DND-41 (cell line): ENCODE measurements at regions not wholly inside any gene's neighbourhood (a gene's known extent, or its start where the extent isn't known, plus 50 kb on each side); places are given as distances from the start of the nearest gene placed in this dataset.

ENCODE experiments used
- CTCF ChIP-seq: IDR thresholded peaks from 2 replicates; pipeline ENCODE4 v1.5.1; 2012; ENCODE audit warnings: borderline replicate concordance, low read length, moderate library complexity, mild to moderate bottlenecking; ENCODE audit not compliant: poor library complexity, severe bottlenecking; ENCODE audit errors: extremely low read depth
- EZH2 ChIP-seq: IDR thresholded peaks from 3 replicates; pipeline ENCODE4 v1.6.1; 2012; ENCODE audit warnings: borderline replicate concordance, low read depth, mild to moderate bottlenecking, moderate library complexity, low read length, inconsistent platforms; ENCODE audit not compliant: severe bottlenecking

DNA sequence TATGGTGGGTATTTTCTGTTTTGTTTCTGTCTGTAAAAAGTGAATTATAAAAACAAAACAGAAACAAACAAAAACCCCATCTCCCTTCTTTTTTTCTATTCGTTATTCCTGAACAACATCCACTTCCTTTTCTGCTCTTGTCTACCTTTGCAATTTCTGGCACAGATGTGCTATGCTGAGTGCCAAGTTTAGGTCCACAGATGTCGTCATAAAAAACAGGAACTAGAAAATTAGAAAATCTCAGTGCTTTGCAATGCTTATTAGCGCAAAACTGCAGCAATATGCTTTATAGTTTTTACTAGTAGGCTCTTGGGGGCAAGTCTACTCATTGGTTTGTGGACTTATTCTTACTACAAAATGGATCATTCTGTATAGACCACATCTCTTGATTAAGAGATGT, 94.2 kb upstream of the PRKCQ start:
- TF ChIP-seq CTCF (no peak), EZH2 (no peak)
